DND-41 (cell line): ENCODE measurements at regions not wholly inside any gene's neighbourhood (a gene's known extent, or its start where the extent isn't known, plus 50 kb on each side); places are given as distances from the start of the nearest gene placed in this dataset.

ENCODE experiments used
- CTCF ChIP-seq: IDR thresholded peaks from 2 replicates; pipeline ENCODE4 v1.5.1; 2012; ENCODE audit warnings: borderline replicate concordance, low read length, moderate library complexity, mild to moderate bottlenecking; ENCODE audit not compliant: poor library complexity, severe bottlenecking; ENCODE audit errors: extremely low read depth
- EZH2 ChIP-seq: IDR thresholded peaks from 3 replicates; pipeline ENCODE4 v1.6.1; 2012; ENCODE audit warnings: borderline replicate concordance, low read depth, mild to moderate bottlenecking, moderate library complexity, low read length, inconsistent platforms; ENCODE audit not compliant: severe bottlenecking

DNA sequence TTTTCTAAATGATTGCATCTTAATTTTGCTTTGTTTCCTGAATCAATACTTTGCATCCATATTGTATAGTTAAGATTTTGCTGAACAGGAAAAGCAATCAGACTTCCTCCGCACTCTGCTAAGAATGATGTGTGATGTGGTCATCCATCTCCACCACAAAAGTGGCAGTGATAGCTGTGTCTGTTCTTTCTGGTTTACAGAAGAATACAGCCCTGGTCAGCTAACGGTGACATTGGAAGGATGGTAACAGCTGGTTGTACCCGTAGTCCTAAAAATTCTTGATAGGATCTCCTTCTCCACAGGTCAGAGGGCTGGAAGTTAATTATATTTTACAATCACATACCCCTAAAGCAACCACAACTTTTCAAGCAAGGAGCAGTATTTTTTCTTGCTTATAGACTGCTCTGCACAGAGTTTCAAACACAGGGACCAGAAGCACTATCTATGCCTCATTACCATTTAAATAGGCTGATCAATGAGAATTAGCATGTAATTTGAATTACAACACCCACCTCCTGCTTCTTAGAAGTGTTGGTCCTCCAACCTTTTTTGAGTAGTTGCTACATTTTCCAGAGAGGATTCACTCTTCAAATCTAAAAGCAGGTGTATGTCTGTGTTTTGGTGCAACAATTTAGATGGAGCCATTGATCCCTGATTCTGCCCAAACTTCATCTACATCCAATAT is 1191.9 kb upstream of the NUDT12 start:
- TF ChIP-seq CTCF (no peak), EZH2 (no peak)
